Mammary epithelial cell (primary cell): ENCODE measurements at regions not wholly inside any gene's neighbourhood (a gene's known extent, or its start where the extent isn't known, plus 50 kb on each side); places are given as distances from the start of the nearest gene placed in this dataset.

Experiments
- EZH2 ChIP-seq: IDR thresholded peaks from 2 replicates; pipeline ENCODE4 v1.6.1; 2012; ENCODE audit warnings: low read length, inconsistent platforms, borderline replicate concordance
- TF ChIP-seq, protein P1 (sequence below), 2 donors: IDR thresholded peaks in 1 of 2; conservative IDR thresholded peaks in 1 of 2; 2 replicates each; pipeline ENCODE4 v1.5.1; 2011 to 2012; ENCODE audit warnings: inconsistent platforms in 2 of 2, low read length in 2 of 2, mild to moderate bottlenecking in 2 of 2, control low read depth in 1 of 2, low read depth in 1 of 2; ENCODE audit not compliant: insufficient read depth in 1 of 2; ENCODE audit errors: extremely low read depth in 1 of 2

DNA sequence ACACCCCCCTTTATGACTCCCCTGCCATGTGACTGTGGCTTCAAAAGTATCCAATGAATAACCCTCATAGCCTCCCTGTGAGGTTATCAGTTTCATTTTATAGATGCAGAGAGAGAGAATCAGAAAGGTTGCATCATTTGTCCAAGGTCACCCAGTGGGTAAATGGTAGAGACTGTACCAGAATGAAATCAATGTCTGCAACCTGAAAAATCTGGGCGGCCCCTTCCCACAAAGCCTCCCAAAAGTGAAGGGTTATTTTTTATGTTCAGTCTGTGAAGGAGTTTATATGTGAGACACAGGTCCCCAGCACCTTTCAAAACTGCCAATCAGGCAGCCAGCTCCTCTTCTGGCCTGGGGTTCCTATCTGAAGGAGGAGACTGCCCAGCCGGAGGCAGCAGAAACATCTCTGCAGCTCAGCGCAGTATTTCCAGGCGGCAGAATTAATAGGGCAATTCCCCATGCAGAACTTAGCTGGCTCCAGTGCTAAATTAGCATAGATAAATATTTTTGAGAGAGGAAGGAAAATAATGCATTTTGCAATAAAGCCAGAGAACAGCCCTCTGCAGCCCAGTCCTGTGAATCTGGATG is 130.8 kb upstream of the PRR20G start:
- TF ChIP-seq, protein P1, sequence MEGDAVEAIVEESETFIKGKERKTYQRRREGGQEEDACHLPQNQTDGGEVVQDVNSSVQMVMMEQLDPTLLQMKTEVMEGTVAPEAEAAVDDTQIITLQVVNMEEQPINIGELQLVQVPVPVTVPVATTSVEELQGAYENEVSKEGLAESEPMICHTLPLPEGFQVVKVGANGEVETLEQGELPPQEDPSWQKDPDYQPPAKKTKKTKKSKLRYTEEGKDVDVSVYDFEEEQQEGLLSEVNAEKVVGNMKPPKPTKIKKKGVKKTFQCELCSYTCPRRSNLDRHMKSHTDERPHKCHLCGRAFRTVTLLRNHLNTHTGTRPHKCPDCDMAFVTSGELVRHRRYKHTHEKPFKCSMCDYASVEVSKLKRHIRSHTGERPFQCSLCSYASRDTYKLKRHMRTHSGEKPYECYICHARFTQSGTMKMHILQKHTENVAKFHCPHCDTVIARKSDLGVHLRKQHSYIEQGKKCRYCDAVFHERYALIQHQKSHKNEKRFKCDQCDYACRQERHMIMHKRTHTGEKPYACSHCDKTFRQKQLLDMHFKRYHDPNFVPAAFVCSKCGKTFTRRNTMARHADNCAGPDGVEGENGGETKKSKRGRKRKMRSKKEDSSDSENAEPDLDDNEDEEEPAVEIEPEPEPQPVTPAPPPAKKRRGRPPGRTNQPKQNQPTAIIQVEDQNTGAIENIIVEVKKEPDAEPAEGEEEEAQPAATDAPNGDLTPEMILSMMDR (conservative IDR thresholded peaks at IDR 0.05 in 1 of 2, IDR thresholded peaks at IDR 0.05 in 1 of 2; ENCODE audit: extremely low read depth in 1 of 2, insufficient read depth in 1 of 2, low read depth in 1 of 2, low read length in 2 of 2), result no peak
- TF ChIP-seq EZH2, result no peak
